Neural progenitor cell (in vitro differentiated cells): ENCODE measurements at regions not wholly inside any gene's neighbourhood (a gene's known extent, or its start where the extent isn't known, plus 50 kb on each side); places are given as distances from the start of the nearest gene placed in this dataset.

ENCODE experiments used
- DNase-seq: peaks from one replicate; pipeline ENCODE4 v3.0.0-alpha.2; 2016; ENCODE audit warnings: low spot score
- H2AFZ ChIP-seq: fragments of 200-600 bp; sonication (generic); replicated peaks from 2 replicates; pipeline ENCODE4 v1.6.1; 2016; ENCODE audit warnings: antibody characterized with exemption
- H3F3A ChIP-seq: fragments of 200-600 bp; sonication (generic); 2 replicates; pipeline ENCODE4 v1.6.1; 2016; ENCODE audit warnings: antibody characterized with exemption, low read depth
- H3K27ac ChIP-seq: fragments of 200-600 bp; sonication (generic); 2 replicates; pipeline ENCODE4 v1.5.1; 2016; ENCODE audit warnings: mild to moderate bottlenecking
- H3K27me3 ChIP-seq: fragments of 200-600 bp; sonication (generic); 2 replicates; pipeline ENCODE4 v1.6.1; 2016; ENCODE audit warnings: mild to moderate bottlenecking, moderate library complexity
- H3K36me3 ChIP-seq: fragments of 200-600 bp; sonication (generic); 2 replicates; pipeline ENCODE4 v1.5.1; 2016
- H3K4me1 ChIP-seq: fragments of 200-600 bp; sonication (generic); 2 replicates; pipeline ENCODE4 v1.6.1; 2016; ENCODE audit warnings: mixed run types
- H3K4me2 ChIP-seq: fragments of 200-600 bp; sonication (generic); 2 replicates; pipeline ENCODE4 v1.6.1; 2016
- H3K4me3 ChIP-seq: fragments of 200-600 bp; sonication (generic); 2 replicates; pipeline ENCODE4 v1.5.1; 2016
- H3K79me2 ChIP-seq: fragments of 200-600 bp; sonication (generic); 2 replicates; pipeline ENCODE4 v1.6.1; 2016; ENCODE audit warnings: low read depth
- H3K9ac ChIP-seq: fragments of 200-600 bp; sonication (generic); 2 replicates; pipeline ENCODE4 v1.6.1; 2016
- H3K9me3 ChIP-seq: fragments of 200-600 bp; sonication (generic); 2 replicates; pipeline ENCODE4 v1.5.1; 2016; ENCODE audit warnings: low read depth
- H4K20me1 ChIP-seq: fragments of 200-600 bp; sonication (generic); 2 replicates; pipeline ENCODE4 v1.6.1; 2016; ENCODE audit warnings: low read depth
- H3K27ac Mint-ChIP-seq: 3 replicates; pipeline ENCODE4 v1.8.0; 2021; ENCODE audit warnings: mixed read lengths
- H3K27me3 Mint-ChIP-seq: 2 replicates; pipeline ENCODE4 v1.8.0; 2022; ENCODE audit warnings: low read depth, mild to moderate bottlenecking, inconsistent platforms, moderate library complexity, mixed read lengths; ENCODE audit not compliant: insufficient read depth
- H3K36me3 Mint-ChIP-seq: 3 replicates; pipeline ENCODE4 v1.8.0; 2021; ENCODE audit warnings: mixed read lengths
- H3K4me1 Mint-ChIP-seq: 3 replicates; pipeline ENCODE4 v1.8.0; 2021; ENCODE audit warnings: mixed read lengths
- H3K4me3 Mint-ChIP-seq: 3 replicates; pipeline ENCODE4 v1.8.0; 2021; ENCODE audit warnings: mild to moderate bottlenecking, moderate library complexity, mixed read lengths
- H3K9me3 Mint-ChIP-seq: 3 replicates; pipeline ENCODE4 v1.8.0; 2020; ENCODE audit warnings: mixed read lengths
- CTCF ChIP-seq: fragments of 200-600 bp; sonication (generic); IDR thresholded peaks from 2 replicates; pipeline ENCODE4 v1.5.1; 2017; ENCODE audit warnings: antibody characterized with exemption, mild to moderate bottlenecking
- EZH2 ChIP-seq: fragments of 200-600 bp; sonication (generic); IDR thresholded peaks from 2 replicates; pipeline ENCODE4 v1.6.1; 2017; ENCODE audit warnings: antibody characterized with exemption, mild to moderate bottlenecking, moderate library complexity
- EZH2phosphoT487 ChIP-seq: fragments of 200-600 bp; sonication (generic); IDR thresholded peaks from 2 replicates; pipeline ENCODE4 v1.6.1; 2017; ENCODE audit warnings: antibody characterized with exemption

GRCh38 chr13:37392389-37392788 is 206.2 kb downstream of the POSTN start:
- H3F3A ChIP-seq, result no peaks in the 10 kb centered on the region
- Mint-ChIP-seq H3K9me3 (no peaks in the 10 kb centered on the region), H3K4me1 (no peaks in the 10 kb centered on the region), H3K27me3 (peaks cover 2% of the 10 kb centered on the region), H3K27ac (no peak overlapping the region), H3K36me3 (no peaks in the 10 kb centered on the region), H3K4me3 (no peak overlapping the region)
- TF ChIP-seq CTCF (no peak), EZH2 (no peak), EZH2phosphoT487 (no peak)
- no peaks in the 10 kb centered on the region for H3K36me3 ChIP-seq
- no peak for DNase-seq
- no peaks in the 10 kb centered on the region for H3K9me3 ChIP-seq
- H3K4me3 ChIP-seq, result no peak overlapping the region
- H3K27me3 ChIP-seq, result no peaks in the 10 kb centered on the region
- no peaks in the 10 kb centered on the region for H3K4me1 ChIP-seq
- no peaks in the 10 kb centered on the region for H4K20me1 ChIP-seq
- H3K27ac ChIP-seq, result no peak overlapping the region
- no peak overlapping the region for H3K4me2 ChIP-seq
- H2AFZ ChIP-seq, result no peak overlapping the region
- no peak overlapping the region for H3K9ac ChIP-seq
- no peaks in the 10 kb centered on the region for H3K79me2 ChIP-seq

GRCh38 chr13:37390735-37391134 is 207.8 kb downstream of the POSTN start:
- DNase-seq, result no peak
- H3K4me1 ChIP-seq, result no peaks in the 10 kb centered on the region
- no peak overlapping the region for H3K9ac ChIP-seq
- H3F3A ChIP-seq, result no peaks in the 10 kb centered on the region
- H3K36me3 ChIP-seq, result no peaks in the 10 kb centered on the region
- no peak overlapping the region for H3K4me2 ChIP-seq
- H3K79me2 ChIP-seq, result no peaks in the 10 kb centered on the region
- no peak overlapping the region for H3K4me3 ChIP-seq
- H3K36me3 Mint-ChIP-seq, result no peaks in the 10 kb centered on the region
- TF ChIP-seq EZH2phosphoT487, result no peak
- TF ChIP-seq CTCF, result no peak
- no peak for TF ChIP-seq EZH2
- no peak overlapping the region for H3K4me3 Mint-ChIP-seq
- no peaks in the 10 kb centered on the region for H4K20me1 ChIP-seq
- no peaks in the 10 kb centered on the region for H3K4me1 Mint-ChIP-seq
- H3K27me3 Mint-ChIP-seq, result peaks cover 2% of the 10 kb centered on the region
- H3K27ac Mint-ChIP-seq, result no peak overlapping the region
- H2AFZ ChIP-seq, result no peak overlapping the region
- H3K27ac ChIP-seq, result no peak overlapping the region
- H3K9me3 ChIP-seq, result no peaks in the 10 kb centered on the region
- no peaks in the 10 kb centered on the region for H3K9me3 Mint-ChIP-seq
- no peaks in the 10 kb centered on the region for H3K27me3 ChIP-seq

- Histone ChIP-seq H3K27ac (no peak overlapping the region), H3K36me3 (no peaks in the 10 kb centered on the region), H3K4me3 (no peak overlapping the region), H3K9me3 (no peaks in the 10 kb centered on the region), H4K20me1 (no peaks in the 10 kb centered on the region), H3F3A (no peaks in the 10 kb centered on the region), H3K4me2 (no peak overlapping the region), H3K9ac (no peak overlapping the region), H3K79me2 (no peaks in the 10 kb centered on the region), H2AFZ (no peak overlapping the region), H3K27me3 (no peaks in the 10 kb centered on the region), H3K4me1 (peaks cover 24% of the 10 kb centered on the region)
- H3K36me3 Mint-ChIP-seq, result no peaks in the 10 kb centered on the region
- TF ChIP-seq CTCF, result no peak
- no peak for TF ChIP-seq EZH2
- no peak for TF ChIP-seq EZH2phosphoT487
- no peak overlapping the region for H3K4me3 Mint-ChIP-seq
- peaks cover 2% of the 10 kb centered on the region for H3K27me3 Mint-ChIP-seq
- H3K4me1 Mint-ChIP-seq, result no peaks in the 10 kb centered on the region
- H3K9me3 Mint-ChIP-seq, result no peaks in the 10 kb centered on the region
- no peak overlapping the region for H3K27ac Mint-ChIP-seq
- DNase-seq, result no peak
Measured at GRCh38 chr13:37385956-37386670, 212.5 kb downstream of the POSTN start.
